ENCODE measurements at regions not wholly inside any gene's neighbourhood (a gene's known extent, or its start where the extent isn't known, plus 50 kb on each side); places are given as distances from the start of the nearest gene placed in this dataset.

- no peak for TF ChIP-seq CTCF (IDR thresholded peaks at IDR 0.05)
- TF ChIP-seq POLR2A (IDR thresholded peaks at IDR 0.05) = no peak
These were observed 2211.3 kb downstream of the PCDH7 start for GRCh38 chr4:32931475-32931874.

All from right lobe of liver (tissue), 4 donors.